Lower lobe of right lung (tissue), 2 donors: ENCODE measurements at regions not wholly inside any gene's neighbourhood (a gene's known extent, or its start where the extent isn't known, plus 50 kb on each side); places are given as distances from the start of the nearest gene placed in this dataset.

ENCODE experiments used
- ATAC-seq, 2 donors: fragments of 200-7000 bp; cut with Tn5 transposase; one replicate each; pipeline ENCODE4 v1.9.1; 2020 to 2022; ENCODE audit warnings: mild to moderate bottlenecking in 2 of 2, moderate library complexity in 2 of 2
- DNase-seq: peaks from one replicate; pipeline ENCODE4 v3.0.0-alpha.2; 2020
- H3K27ac ChIP-seq: fragments of 200-600 bp; one replicate; pipeline ENCODE4 v1.8.0; 2022
- H3K27me3 ChIP-seq: fragments of 200-600 bp; one replicate; pipeline ENCODE4 v1.8.0; 2022; ENCODE audit warnings: low read depth
- H3K36me3 ChIP-seq: fragments of 200-600 bp; one replicate; pipeline ENCODE4 v1.8.0; 2022; ENCODE audit warnings: mild to moderate bottlenecking
- H3K4me1 ChIP-seq: fragments of 200-600 bp; one replicate; pipeline ENCODE4 v1.8.0; 2022
- H3K4me3 ChIP-seq: fragments of 200-600 bp; one replicate; pipeline ENCODE4 v1.8.0; 2022; ENCODE audit warnings: mild to moderate bottlenecking
- H3K9me3 ChIP-seq: fragments of 200-600 bp; one replicate; pipeline ENCODE4 v1.8.0; 2022
- intact Hi-C: fragments of 100-400 bp; cut with DNase I; formaldehyde crosslinking; loops from one replicate; pipeline ENCODE4 v1.11.0; 2022
- TF ChIP-seq, protein P1 (sequence below): fragments of 200-600 bp; IDR thresholded peaks from one replicate; pipeline ENCODE4 v1.8.0; 2022; ENCODE audit warnings: antibody characterized with exemption, mild to moderate bottlenecking
- donor health status: DM: no; HTN: yes; CAD: no; lungs with severe emphysema.

DNA sequence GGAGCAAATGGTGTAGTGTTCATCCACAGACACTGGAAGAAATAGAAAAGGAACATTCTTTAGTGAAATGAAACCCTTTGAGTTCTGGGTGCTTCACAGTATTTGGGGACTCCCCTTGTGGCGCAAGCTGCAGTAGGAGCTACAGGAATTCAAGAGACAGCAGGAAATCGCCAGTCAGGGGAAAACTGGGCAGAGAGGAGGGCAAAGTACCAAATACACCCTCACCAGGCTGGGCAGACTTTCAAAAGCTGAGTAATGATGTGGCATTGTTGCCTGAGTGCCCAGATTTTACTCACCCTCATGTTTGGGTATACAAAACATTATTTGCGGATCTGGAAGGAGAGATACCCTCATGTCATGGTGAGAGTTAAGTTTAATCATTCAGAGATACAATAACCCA, 97.9 kb downstream of the SOD2 start:
- Histone ChIP-seq H3K27me3 (no peaks in the 10 kb centered on the region), H3K27ac (no peak overlapping the region), H3K4me3 (no peak overlapping the region), H3K4me1 (no peaks in the 10 kb centered on the region), H3K36me3 (no peaks in the 10 kb centered on the region), H3K9me3 (no peaks in the 10 kb centered on the region)
- ATAC-seq (peak in 1 of 2 donors; percentile 26), DNase-seq (no peak)
- intact Hi-C loops: no loop called here
- TF ChIP-seq, protein P1, sequence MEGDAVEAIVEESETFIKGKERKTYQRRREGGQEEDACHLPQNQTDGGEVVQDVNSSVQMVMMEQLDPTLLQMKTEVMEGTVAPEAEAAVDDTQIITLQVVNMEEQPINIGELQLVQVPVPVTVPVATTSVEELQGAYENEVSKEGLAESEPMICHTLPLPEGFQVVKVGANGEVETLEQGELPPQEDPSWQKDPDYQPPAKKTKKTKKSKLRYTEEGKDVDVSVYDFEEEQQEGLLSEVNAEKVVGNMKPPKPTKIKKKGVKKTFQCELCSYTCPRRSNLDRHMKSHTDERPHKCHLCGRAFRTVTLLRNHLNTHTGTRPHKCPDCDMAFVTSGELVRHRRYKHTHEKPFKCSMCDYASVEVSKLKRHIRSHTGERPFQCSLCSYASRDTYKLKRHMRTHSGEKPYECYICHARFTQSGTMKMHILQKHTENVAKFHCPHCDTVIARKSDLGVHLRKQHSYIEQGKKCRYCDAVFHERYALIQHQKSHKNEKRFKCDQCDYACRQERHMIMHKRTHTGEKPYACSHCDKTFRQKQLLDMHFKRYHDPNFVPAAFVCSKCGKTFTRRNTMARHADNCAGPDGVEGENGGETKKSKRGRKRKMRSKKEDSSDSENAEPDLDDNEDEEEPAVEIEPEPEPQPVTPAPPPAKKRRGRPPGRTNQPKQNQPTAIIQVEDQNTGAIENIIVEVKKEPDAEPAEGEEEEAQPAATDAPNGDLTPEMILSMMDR: no peak

DNA sequence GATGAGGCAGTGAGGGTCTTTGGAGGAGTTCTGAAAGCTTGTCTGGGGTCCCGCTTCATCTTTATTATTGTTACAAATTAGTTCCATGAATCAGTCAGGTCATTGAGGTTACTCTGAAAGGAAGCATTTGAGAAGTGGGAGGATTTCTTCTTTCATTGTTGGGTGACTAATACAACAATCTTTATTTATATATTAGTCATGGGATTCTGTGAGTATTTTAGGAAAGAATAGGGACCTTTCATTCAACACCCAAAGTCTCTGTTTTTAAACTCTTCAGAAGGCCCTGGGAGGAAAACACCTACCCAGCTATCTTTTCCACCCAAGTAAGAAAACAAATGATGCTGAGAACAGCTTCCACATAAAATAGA, 98.3 kb downstream of the SOD2 start:
- TF ChIP-seq, protein P1: no peak
- no peak overlapping the region for H3K4me3 ChIP-seq
- H3K4me1 ChIP-seq: no peaks in the 10 kb centered on the region
- H3K27me3 ChIP-seq: no peaks in the 10 kb centered on the region
- intact Hi-C loops: no loop called here
- no peaks in the 10 kb centered on the region for H3K36me3 ChIP-seq
- no peaks in the 10 kb centered on the region for H3K9me3 ChIP-seq
- DNase-seq (no peak), ATAC-seq (no peak)
- no peak overlapping the region for H3K27ac ChIP-seq

DNA sequence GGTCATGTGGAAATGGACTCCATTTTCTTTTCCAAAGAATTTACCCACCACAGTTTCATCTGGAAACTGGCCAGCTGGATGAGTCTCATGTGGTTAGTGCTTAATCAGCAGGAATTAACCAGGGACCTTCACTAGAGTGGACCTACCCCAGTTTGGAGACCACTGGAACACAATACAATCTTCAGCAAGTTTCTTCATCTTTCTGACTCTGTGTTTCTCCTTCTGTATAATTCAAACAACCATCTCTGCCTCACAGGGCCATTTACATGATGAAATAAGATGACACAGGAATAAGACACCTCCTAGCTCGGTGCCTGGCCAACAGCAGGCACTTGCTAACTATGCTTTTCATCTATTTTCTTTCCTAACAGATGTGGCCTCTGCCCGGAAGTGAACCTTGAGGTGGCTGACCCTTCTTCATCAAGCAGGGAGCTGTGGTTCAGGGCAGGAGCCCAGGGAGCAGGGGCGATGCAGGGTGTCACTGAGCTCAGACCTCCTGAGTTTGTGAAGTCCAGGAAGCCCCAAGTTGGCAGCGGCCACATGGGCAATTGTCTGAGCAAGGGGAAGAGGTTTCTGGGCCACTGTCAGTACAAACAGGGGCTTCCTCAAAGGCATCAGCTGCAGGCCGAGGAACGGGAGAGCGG, 98.8 kb downstream of the SOD2 start:
- H3K27ac ChIP-seq: no peak overlapping the region
- H3K9me3 ChIP-seq: no peaks in the 10 kb centered on the region
- DNase-seq (no peak), ATAC-seq (no peak)
- TF ChIP-seq, protein P1: no peak
- intact Hi-C loops: no loop called here
- no peaks in the 10 kb centered on the region for H3K4me1 ChIP-seq
- no peak overlapping the region for H3K4me3 ChIP-seq
- no peaks in the 10 kb centered on the region for H3K27me3 ChIP-seq
- H3K36me3 ChIP-seq: no peaks in the 10 kb centered on the region

DNA sequence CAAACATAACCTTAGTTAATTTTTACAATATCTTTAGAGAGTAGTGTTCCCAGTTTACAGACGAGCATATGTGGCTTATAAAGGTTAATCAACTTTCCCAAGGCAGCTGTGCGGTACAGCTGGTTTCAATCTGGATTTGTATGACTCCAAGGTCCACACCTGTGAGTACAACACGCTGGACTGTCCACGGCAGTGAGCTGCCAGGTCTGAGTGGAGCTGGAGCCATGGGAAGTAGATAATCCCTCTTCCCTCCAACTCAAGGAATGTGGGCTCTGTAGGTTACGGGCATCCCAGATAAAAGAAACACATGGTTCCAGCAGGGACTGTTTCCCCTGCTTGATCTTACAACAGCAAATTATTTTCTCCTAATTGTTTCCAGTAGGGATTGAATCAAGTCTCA, 102.2 kb downstream of the SOD2 start:
- intact Hi-C loops: no loop called here
- Histone ChIP-seq H3K4me3 (no peak overlapping the region), H3K27ac (no peak overlapping the region), H3K4me1 (no peaks in the 10 kb centered on the region), H3K9me3 (no peaks in the 10 kb centered on the region), H3K36me3 (no peaks in the 10 kb centered on the region), H3K27me3 (no peaks in the 10 kb centered on the region)
- TF ChIP-seq, protein P1: no peak
- no peak for ATAC-seq
- DNase-seq: no peak

DNA sequence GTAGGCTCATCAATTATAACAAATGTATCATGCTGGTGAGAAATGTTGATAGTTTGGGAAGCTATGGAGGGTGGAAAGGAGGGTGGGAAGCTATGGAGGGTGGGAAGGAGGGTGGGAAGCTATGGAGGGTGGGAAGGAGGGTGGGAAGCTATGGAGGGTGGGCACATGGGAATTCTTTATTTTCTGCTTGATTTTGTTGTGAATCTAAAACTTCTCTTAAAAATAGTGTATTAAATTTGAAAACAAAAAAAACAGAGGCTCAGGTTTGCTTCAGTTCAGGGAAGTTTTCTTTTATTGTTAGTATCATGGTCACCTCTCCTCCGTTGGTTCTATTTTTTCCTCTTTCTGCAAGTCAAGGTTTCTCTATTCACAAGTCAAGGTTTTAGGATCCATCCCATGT, 106.4 kb downstream of the SOD2 start:
- H3K27me3 ChIP-seq: no peaks in the 10 kb centered on the region
- H3K36me3 ChIP-seq: no peaks in the 10 kb centered on the region
- no peaks in the 10 kb centered on the region for H3K9me3 ChIP-seq
- ATAC-seq (no peak), DNase-seq (no peak)
- TF ChIP-seq, protein P1: no peak
- no peaks in the 10 kb centered on the region for H3K4me1 ChIP-seq
- intact Hi-C loops: no loop called here
- no peak overlapping the region for H3K4me3 ChIP-seq
- no peak overlapping the region for H3K27ac ChIP-seq

GRCh38 chr6:159582736-159583135, 110.3 kb downstream of the SOD2 start:
- Histone ChIP-seq H3K27me3 (no peaks in the 10 kb centered on the region), H3K9me3 (no peaks in the 10 kb centered on the region), H3K4me1 (no peaks in the 10 kb centered on the region), H3K4me3 (no peak overlapping the region), H3K27ac (no peak overlapping the region), H3K36me3 (no peaks in the 10 kb centered on the region)
- intact Hi-C loops: no loop called here
- no peak for ATAC-seq
- DNase-seq: no peak
- TF ChIP-seq, protein P1: no peak
